Activated T-cell treated with anti-CD3 and anti-CD28 coated beads, Interleukin-2, amount 50 U/mL, for 4 hours (primary cell): ENCODE measurements at regions not wholly inside any gene's neighbourhood (a gene's known extent, or its start where the extent isn't known, plus 50 kb on each side); places are given as distances from the start of the nearest gene placed in this dataset.
A peak's percentile ranks its signal among the peaks of the same experiment; 100 is the strongest.
"Not testable (repeated sequence)": the region's sequence is repeated elsewhere in the genome, so short reads cannot be mapped to it uniquely, and the experiment has no call there.

Source experiments
- ATAC-seq, 2 donors: fragments of 200-7000 bp; cut with Tn5 transposase; one replicate each; pipeline ENCODE4 v1.10.0; 2021
- DNase-seq: peaks from one replicate; pipeline ENCODE4 v3.0.0-alpha.2; 2020
- H3K27me3 Mint-ChIP-seq: one replicate; pipeline ENCODE4 v1.8.0; 2021; ENCODE audit warnings: low read depth, mixed read lengths
- H3K36me3 Mint-ChIP-seq: one replicate; pipeline ENCODE4 v1.8.0; 2022; ENCODE audit warnings: mixed read lengths; ENCODE audit not compliant: insufficient read depth
- H3K4me1 Mint-ChIP-seq: one replicate; pipeline ENCODE4 v1.8.0; 2021; ENCODE audit warnings: low read depth, mixed read lengths
- H3K4me3 Mint-ChIP-seq: one replicate; pipeline ENCODE4 v1.8.0; 2021; ENCODE audit warnings: mild to moderate bottlenecking, moderate library complexity, mixed read lengths
- H3K9me3 Mint-ChIP-seq: one replicate; pipeline ENCODE4 v1.8.0; 2021; ENCODE audit warnings: mixed read lengths

GRCh38 chr14:44771496-44771895 lies 190.3 kb downstream of the KLHL28 start:
- no peak overlapping the region for H3K4me3 Mint-ChIP-seq
- no peaks in the 10 kb centered on the region for H3K4me1 Mint-ChIP-seq
- DNase-seq (no peak), ATAC-seq (no peak)
- H3K27me3 Mint-ChIP-seq = no peaks in the 10 kb centered on the region
- H3K9me3 Mint-ChIP-seq = no peaks in the 10 kb centered on the region
- H3K36me3 Mint-ChIP-seq = no peaks in the 10 kb centered on the region

GRCh38 chr14:44770201-44770600 lies 191.5 kb downstream of the KLHL28 start:
- DNase-seq = no peak
- Mint-ChIP-seq H3K27me3 (no peaks in the 10 kb centered on the region), H3K4me3 (no peak overlapping the region), H3K36me3 (no peaks in the 10 kb centered on the region), H3K4me1 (no peaks in the 10 kb centered on the region), H3K9me3 (no peaks in the 10 kb centered on the region)
- no peak for ATAC-seq

- no peaks in the 10 kb centered on the region for H3K27me3 Mint-ChIP-seq
- DNase-seq = no peak
- peak; percentile 58 to 60 for ATAC-seq
These were observed 192.8 kb downstream of the KLHL28 start for GRCh38 chr14:44768935-44769334.

GRCh38 chr14:44767646-44768173 lies 194.0 kb downstream of the KLHL28 start:
- DNase-seq (no peak), ATAC-seq (no peak)
- H3K9me3 Mint-ChIP-seq = no peaks in the 10 kb centered on the region
- H3K4me3 Mint-ChIP-seq = no peak overlapping the region
- no peaks in the 10 kb centered on the region for H3K36me3 Mint-ChIP-seq
- no peaks in the 10 kb centered on the region for H3K27me3 Mint-ChIP-seq
- H3K4me1 Mint-ChIP-seq = no peaks in the 10 kb centered on the region

More at GRCh38 chr14:44768935-44769334, 192.8 kb downstream of the KLHL28 start:
- no peak overlapping the region for H3K4me3 Mint-ChIP-seq
- H3K36me3 Mint-ChIP-seq = no peaks in the 10 kb centered on the region
- H3K4me1 Mint-ChIP-seq = no peaks in the 10 kb centered on the region
- no peaks in the 10 kb centered on the region for H3K9me3 Mint-ChIP-seq

GRCh38 chr14:44766285-44766684 lies 195.5 kb downstream of the KLHL28 start:
- DNase-seq (no peak), ATAC-seq (no peak)
- H3K4me1 Mint-ChIP-seq = no peaks in the 10 kb centered on the region
- no peaks in the 10 kb centered on the region for H3K36me3 Mint-ChIP-seq
- no peak overlapping the region for H3K4me3 Mint-ChIP-seq
- H3K9me3 Mint-ChIP-seq = no peaks in the 10 kb centered on the region
- no peaks in the 10 kb centered on the region for H3K27me3 Mint-ChIP-seq

GRCh38 chr14:44763356-44763755 lies 198.4 kb downstream of the KLHL28 start:
- no peaks in the 10 kb centered on the region for H3K27me3 Mint-ChIP-seq

GRCh38 chr14:44759277-44759676 lies 202.5 kb downstream of the KLHL28 start:
- H3K36me3 Mint-ChIP-seq = no peaks in the 10 kb centered on the region
- ATAC-seq = no peak

More at GRCh38 chr14:44763356-44763755, 198.4 kb downstream of the KLHL28 start:
- Mint-ChIP-seq H3K4me3 (no peak overlapping the region), H3K4me1 (no peaks in the 10 kb centered on the region), H3K36me3 (no peaks in the 10 kb centered on the region), H3K9me3 (no peaks in the 10 kb centered on the region)
- DNase-seq = no peak
- ATAC-seq = no peak

GRCh38 chr14:44756554-44756953 lies 205.2 kb downstream of the KLHL28 start:
- Mint-ChIP-seq H3K36me3 (no peaks in the 10 kb centered on the region), H3K4me1 (no peaks in the 10 kb centered on the region), H3K9me3 (no peaks in the 10 kb centered on the region), H3K27me3 (no peaks in the 10 kb centered on the region), H3K4me3 (no peak overlapping the region)
- ATAC-seq (no peak), DNase-seq (no peak)

More at GRCh38 chr14:44759277-44759676, 202.5 kb downstream of the KLHL28 start:
- Mint-ChIP-seq H3K4me3 (no peak overlapping the region), H3K27me3 (no peaks in the 10 kb centered on the region), H3K9me3 (no peaks in the 10 kb centered on the region), H3K4me1 (no peaks in the 10 kb centered on the region)
- DNase-seq = no peak

- no peaks in the 10 kb centered on the region for H3K36me3 Mint-ChIP-seq
- H3K9me3 Mint-ChIP-seq = peaks cover 8% of the 10 kb centered on the region
- H3K4me3 Mint-ChIP-seq = no peak overlapping the region
- peaks cover 2% of the 10 kb centered on the region for H3K27me3 Mint-ChIP-seq
- H3K4me1 Mint-ChIP-seq = no peaks in the 10 kb centered on the region
- DNase-seq (no peak), ATAC-seq (no peak)
These were observed 216.4 kb downstream of the KLHL28 start for GRCh38 chr14:44745371-44745770.

- Mint-ChIP-seq H3K4me1 (no peaks in the 10 kb centered on the region), H3K27me3 (peaks cover 2% of the 10 kb centered on the region), H3K4me3 (no peak overlapping the region), H3K9me3 (peaks cover 2% of the 10 kb centered on the region), H3K36me3 (no peaks in the 10 kb centered on the region)
- DNase-seq (no peak), ATAC-seq (no peak)
These were observed 219.5 kb downstream of the KLHL28 start for GRCh38 chr14:44742202-44742601.

GRCh38 chr14:44741431-44741830 lies 220.3 kb downstream of the KLHL28 start:
- peaks cover 2% of the 10 kb centered on the region for H3K27me3 Mint-ChIP-seq
- no peaks in the 10 kb centered on the region for H3K4me1 Mint-ChIP-seq
- no peaks in the 10 kb centered on the region for H3K36me3 Mint-ChIP-seq
- DNase-seq (no peak), ATAC-seq (no peak)
- H3K4me3 Mint-ChIP-seq = no peak overlapping the region
- H3K9me3 Mint-ChIP-seq = no peaks in the 10 kb centered on the region

GRCh38 chr14:44736326-44736725 lies 225.4 kb downstream of the KLHL28 start:
- Mint-ChIP-seq H3K4me1 (no peaks in the 10 kb centered on the region), H3K4me3 (no peak overlapping the region), H3K27me3 (no peaks in the 10 kb centered on the region), H3K36me3 (no peaks in the 10 kb centered on the region), H3K9me3 (peaks cover 1% of the 10 kb centered on the region)
- ATAC-seq = no peak
- no peak for DNase-seq

GRCh38 chr14:44732144-44732543 lies 225.1 kb upstream of the FSCB start:
- no peaks in the 10 kb centered on the region for H3K4me1 Mint-ChIP-seq
- no peak for DNase-seq
- H3K27me3 Mint-ChIP-seq = peaks cover 1% of the 10 kb centered on the region
- ATAC-seq = no peak
- no peak overlapping the region for H3K4me3 Mint-ChIP-seq
- H3K9me3 Mint-ChIP-seq = peaks cover 3% of the 10 kb centered on the region
- H3K36me3 Mint-ChIP-seq = no peaks in the 10 kb centered on the region

- no peaks in the 10 kb centered on the region for H3K4me1 Mint-ChIP-seq
These were observed 223.8 kb upstream of the FSCB start for GRCh38 chr14:44730860-44731259.

GRCh38 chr14:44721395-44721794 lies 214.3 kb upstream of the FSCB start:
- not testable (repeated sequence) for H3K4me1 Mint-ChIP-seq, H3K27me3 Mint-ChIP-seq, ATAC-seq, H3K4me3 Mint-ChIP-seq, DNase-seq, H3K36me3 Mint-ChIP-seq
- H3K9me3 Mint-ChIP-seq = peaks cover 32% of the 10 kb centered on the region

More at GRCh38 chr14:44730860-44731259, 223.8 kb upstream of the FSCB start:
- no peak for ATAC-seq
- Mint-ChIP-seq H3K27me3 (peaks cover 1% of the 10 kb centered on the region), H3K9me3 (peaks cover 3% of the 10 kb centered on the region), H3K4me3 (no peak overlapping the region), H3K36me3 (no peaks in the 10 kb centered on the region)
- no peak for DNase-seq

GRCh38 chr14:44720707-44721106 lies 213.6 kb upstream of the FSCB start:
- H3K9me3 Mint-ChIP-seq = peaks cover 32% of the 10 kb centered on the region
- no peaks in the 10 kb centered on the region for H3K27me3 Mint-ChIP-seq
- H3K4me3 Mint-ChIP-seq = no peak overlapping the region
- H3K36me3 Mint-ChIP-seq = no peaks in the 10 kb centered on the region
- no peak for DNase-seq
- ATAC-seq = no peak
- no peaks in the 10 kb centered on the region for H3K4me1 Mint-ChIP-seq
